ENCODE measurements at regions not wholly inside any gene's neighbourhood (a gene's known extent, or its start where the extent isn't known, plus 50 kb on each side); places are given as distances from the start of the nearest gene placed in this dataset.

DNA sequence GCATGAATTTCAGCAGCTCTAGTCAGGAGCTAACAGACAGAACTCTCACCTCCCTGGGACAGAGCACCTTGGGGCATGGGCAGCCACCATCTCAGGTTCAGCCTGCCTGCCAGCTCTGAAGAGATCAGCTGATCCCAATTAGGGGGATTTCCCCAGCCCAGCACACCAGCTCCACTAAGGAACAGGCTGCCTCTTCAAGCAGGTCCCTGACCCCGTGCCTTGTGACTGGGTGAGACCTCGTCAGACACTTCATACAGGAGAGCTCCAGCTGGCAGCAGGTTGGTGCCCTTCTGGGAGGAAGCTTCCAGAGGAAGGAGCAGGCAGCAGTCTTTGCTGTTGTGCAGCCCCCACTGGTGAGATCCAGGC is 84.5 kb upstream of the UFM1 start (continued):
- TF ChIP-seq JUNB (IDR thresholded peaks at IDR 0.05; ENCODE audit: unreplicated experiment): no peak

DNA sequence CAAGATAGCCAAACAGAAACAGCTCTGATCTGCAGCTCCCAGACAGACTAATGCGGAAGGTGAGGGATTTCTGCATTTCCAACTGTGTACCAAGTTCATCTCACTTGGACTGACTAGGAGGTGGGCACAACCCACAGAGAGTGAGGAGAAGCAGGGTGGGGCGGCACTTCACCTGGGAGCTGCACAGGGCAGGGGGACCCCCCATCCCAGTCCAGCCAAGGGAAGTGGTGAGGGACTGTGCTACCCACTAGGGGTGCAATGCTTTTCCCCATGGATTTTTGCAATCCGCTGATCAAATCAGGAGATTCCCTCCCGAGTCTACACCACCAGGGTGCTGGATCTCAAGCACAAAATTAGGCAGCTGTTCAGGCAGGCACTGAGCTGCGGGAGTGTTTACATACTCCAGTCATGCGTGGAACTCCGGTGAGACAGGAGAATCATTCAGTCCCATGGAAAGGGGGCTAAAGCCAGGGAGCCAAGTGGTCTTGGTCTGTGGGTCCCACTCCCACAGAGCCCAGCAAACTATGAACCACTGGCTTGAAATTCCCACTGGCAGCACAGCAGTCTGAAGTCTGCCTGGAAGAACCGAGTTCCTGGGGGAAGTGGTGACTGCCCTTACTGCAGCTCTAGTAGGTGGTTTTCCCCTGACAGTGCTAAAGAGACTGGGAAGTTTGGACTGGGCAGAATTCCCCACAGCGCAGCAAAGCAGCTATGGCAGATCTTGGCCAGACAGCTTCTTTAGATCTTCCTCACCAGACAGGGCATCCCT is 85.1 kb upstream of the UFM1 start:
- Histone ChIP-seq H3K79me2 (replicated peaks; ENCODE audit: insufficient read depth) (no peaks in the 10 kb centered on the region), H3K4me2 (no peak overlapping the region), H2AFZ (peak overlapping the region; percentile 69), H3K27ac (ENCODE audit: low read depth) (no peak overlapping the region), H4K20me1 (replicated peaks; ENCODE audit: insufficient read depth) (no peaks in the 10 kb centered on the region), H3K36me3 (ENCODE audit: insufficient read depth) (no peaks in the 10 kb centered on the region), H3K4me1 (ENCODE audit: insufficient read depth) (no peaks in the 10 kb centered on the region), H3F3A (replicated peaks; ENCODE audit: low read depth) (no peaks in the 10 kb centered on the region), H3K9me2 (ENCODE audit: insufficient read depth) (0 out of 2 replicates have a peak, but pooled peaks cover 8% of the 10 kb centered on the region), H3K4me3 (no peak overlapping the region), H3K27me3 (ENCODE audit: insufficient read depth) (no peaks in the 10 kb centered on the region)
- Mint-ChIP-seq H3K4me3 (no peak overlapping the region), H3K4me1 (peaks cover 3% of the 10 kb centered on the region; the same call in 1 of the 3 replicates), H3K9me3 (no peaks in the 10 kb centered on the region; the same call in 2 of the 3 replicates), H3K36me3 (ENCODE audit: low read depth) (no peaks in the 10 kb centered on the region), H3K27ac (no peak overlapping the region), H3K27me3 (ENCODE audit: insufficient read depth, low read depth, poor library complexity) (peaks cover 3% of the 10 kb centered on the region)
- ATAC-seq: peak; percentile 28; the same call in 2 of the 3 replicates
- no peak for DNase-seq (ENCODE audit: low spot score)
- no peak for TF ChIP-seq ZNF114 (CRISPR knock-in tag; IDR thresholded peaks at IDR 0.05)
- TF ChIP-seq, protein P1, sequence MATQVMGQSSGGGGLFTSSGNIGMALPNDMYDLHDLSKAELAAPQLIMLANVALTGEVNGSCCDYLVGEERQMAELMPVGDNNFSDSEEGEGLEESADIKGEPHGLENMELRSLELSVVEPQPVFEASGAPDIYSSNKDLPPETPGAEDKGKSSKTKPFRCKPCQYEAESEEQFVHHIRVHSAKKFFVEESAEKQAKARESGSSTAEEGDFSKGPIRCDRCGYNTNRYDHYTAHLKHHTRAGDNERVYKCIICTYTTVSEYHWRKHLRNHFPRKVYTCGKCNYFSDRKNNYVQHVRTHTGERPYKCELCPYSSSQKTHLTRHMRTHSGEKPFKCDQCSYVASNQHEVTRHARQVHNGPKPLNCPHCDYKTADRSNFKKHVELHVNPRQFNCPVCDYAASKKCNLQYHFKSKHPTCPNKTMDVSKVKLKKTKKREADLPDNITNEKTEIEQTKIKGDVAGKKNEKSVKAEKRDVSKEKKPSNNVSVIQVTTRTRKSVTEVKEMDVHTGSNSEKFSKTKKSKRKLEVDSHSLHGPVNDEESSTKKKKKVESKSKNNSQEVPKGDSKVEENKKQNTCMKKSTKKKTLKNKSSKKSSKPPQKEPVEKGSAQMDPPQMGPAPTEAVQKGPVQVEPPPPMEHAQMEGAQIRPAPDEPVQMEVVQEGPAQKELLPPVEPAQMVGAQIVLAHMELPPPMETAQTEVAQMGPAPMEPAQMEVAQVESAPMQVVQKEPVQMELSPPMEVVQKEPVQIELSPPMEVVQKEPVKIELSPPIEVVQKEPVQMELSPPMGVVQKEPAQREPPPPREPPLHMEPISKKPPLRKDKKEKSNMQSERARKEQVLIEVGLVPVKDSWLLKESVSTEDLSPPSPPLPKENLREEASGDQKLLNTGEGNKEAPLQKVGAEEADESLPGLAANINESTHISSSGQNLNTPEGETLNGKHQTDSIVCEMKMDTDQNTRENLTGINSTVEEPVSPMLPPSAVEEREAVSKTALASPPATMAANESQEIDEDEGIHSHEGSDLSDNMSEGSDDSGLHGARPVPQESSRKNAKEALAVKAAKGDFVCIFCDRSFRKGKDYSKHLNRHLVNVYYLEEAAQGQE (IDR thresholded peaks at IDR 0.05; ENCODE audit: unreplicated experiment): no peak
- TF ChIP-seq STAT1 (IDR thresholded peaks at IDR 0.05; ENCODE audit: unreplicated experiment): no peak
- TF ChIP-seq POLR2AphosphoS5 (IDR thresholded peaks at IDR 0.05; ENCODE audit: low read depth): no peak
- no peak for TF ChIP-seq ZNF331 (CRISPR knock-in tag; IDR thresholded peaks at IDR 0.05; ENCODE audit: low read depth)

DNA sequence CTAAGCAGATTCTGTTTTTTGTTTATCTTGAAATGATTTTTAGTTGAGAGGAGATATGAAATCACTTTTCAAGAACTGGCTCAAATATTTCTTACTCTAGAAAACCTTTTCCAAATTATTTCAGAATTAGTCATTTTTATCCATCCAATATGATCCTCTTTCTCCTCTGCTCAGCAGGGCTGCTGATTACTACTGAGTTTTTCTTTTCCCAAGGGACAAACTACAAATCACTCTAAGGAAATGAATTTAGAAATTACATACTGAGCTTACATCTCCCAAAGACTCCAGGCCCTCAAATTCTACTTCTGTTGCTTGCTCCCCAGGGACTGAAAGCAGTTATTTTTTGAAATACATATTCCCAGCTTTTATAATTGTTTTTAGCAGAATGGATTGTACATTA is 87.4 kb upstream of the UFM1 start:
- Histone ChIP-seq H3K4me1 (ENCODE audit: insufficient read depth) (no peaks in the 10 kb centered on the region), H4K20me1 (replicated peaks; ENCODE audit: insufficient read depth) (no peaks in the 10 kb centered on the region), H2AFZ (no peak overlapping the region), H3K4me2 (no peak overlapping the region), H3K27me3 (ENCODE audit: insufficient read depth) (no peaks in the 10 kb centered on the region), H3K4me3 (no peak overlapping the region), H3K79me2 (replicated peaks; ENCODE audit: insufficient read depth) (no peaks in the 10 kb centered on the region), H3K9me2 (ENCODE audit: insufficient read depth) (0 out of 2 replicates have a peak, but pooled peaks cover 8% of the 10 kb centered on the region), H3K36me3 (ENCODE audit: insufficient read depth) (no peaks in the 10 kb centered on the region), H3K27ac (ENCODE audit: low read depth) (no peak overlapping the region), H3F3A (replicated peaks; ENCODE audit: low read depth) (no peaks in the 10 kb centered on the region)
- peaks cover 3% of the 10 kb centered on the region for H3K27me3 Mint-ChIP-seq (ENCODE audit: insufficient read depth, low read depth, poor library complexity)
- no peak overlapping the region for H3K27ac Mint-ChIP-seq
- no peaks in the 10 kb centered on the region for H3K36me3 Mint-ChIP-seq (ENCODE audit: low read depth)
- no peaks in the 10 kb centered on the region for H3K9me3 Mint-ChIP-seq
- H3K4me3 Mint-ChIP-seq: no peak overlapping the region
- ATAC-seq: no peak
- TF ChIP-seq STAT1 (IDR thresholded peaks at IDR 0.05; ENCODE audit: unreplicated experiment): no peak
- TF ChIP-seq, protein P2, sequence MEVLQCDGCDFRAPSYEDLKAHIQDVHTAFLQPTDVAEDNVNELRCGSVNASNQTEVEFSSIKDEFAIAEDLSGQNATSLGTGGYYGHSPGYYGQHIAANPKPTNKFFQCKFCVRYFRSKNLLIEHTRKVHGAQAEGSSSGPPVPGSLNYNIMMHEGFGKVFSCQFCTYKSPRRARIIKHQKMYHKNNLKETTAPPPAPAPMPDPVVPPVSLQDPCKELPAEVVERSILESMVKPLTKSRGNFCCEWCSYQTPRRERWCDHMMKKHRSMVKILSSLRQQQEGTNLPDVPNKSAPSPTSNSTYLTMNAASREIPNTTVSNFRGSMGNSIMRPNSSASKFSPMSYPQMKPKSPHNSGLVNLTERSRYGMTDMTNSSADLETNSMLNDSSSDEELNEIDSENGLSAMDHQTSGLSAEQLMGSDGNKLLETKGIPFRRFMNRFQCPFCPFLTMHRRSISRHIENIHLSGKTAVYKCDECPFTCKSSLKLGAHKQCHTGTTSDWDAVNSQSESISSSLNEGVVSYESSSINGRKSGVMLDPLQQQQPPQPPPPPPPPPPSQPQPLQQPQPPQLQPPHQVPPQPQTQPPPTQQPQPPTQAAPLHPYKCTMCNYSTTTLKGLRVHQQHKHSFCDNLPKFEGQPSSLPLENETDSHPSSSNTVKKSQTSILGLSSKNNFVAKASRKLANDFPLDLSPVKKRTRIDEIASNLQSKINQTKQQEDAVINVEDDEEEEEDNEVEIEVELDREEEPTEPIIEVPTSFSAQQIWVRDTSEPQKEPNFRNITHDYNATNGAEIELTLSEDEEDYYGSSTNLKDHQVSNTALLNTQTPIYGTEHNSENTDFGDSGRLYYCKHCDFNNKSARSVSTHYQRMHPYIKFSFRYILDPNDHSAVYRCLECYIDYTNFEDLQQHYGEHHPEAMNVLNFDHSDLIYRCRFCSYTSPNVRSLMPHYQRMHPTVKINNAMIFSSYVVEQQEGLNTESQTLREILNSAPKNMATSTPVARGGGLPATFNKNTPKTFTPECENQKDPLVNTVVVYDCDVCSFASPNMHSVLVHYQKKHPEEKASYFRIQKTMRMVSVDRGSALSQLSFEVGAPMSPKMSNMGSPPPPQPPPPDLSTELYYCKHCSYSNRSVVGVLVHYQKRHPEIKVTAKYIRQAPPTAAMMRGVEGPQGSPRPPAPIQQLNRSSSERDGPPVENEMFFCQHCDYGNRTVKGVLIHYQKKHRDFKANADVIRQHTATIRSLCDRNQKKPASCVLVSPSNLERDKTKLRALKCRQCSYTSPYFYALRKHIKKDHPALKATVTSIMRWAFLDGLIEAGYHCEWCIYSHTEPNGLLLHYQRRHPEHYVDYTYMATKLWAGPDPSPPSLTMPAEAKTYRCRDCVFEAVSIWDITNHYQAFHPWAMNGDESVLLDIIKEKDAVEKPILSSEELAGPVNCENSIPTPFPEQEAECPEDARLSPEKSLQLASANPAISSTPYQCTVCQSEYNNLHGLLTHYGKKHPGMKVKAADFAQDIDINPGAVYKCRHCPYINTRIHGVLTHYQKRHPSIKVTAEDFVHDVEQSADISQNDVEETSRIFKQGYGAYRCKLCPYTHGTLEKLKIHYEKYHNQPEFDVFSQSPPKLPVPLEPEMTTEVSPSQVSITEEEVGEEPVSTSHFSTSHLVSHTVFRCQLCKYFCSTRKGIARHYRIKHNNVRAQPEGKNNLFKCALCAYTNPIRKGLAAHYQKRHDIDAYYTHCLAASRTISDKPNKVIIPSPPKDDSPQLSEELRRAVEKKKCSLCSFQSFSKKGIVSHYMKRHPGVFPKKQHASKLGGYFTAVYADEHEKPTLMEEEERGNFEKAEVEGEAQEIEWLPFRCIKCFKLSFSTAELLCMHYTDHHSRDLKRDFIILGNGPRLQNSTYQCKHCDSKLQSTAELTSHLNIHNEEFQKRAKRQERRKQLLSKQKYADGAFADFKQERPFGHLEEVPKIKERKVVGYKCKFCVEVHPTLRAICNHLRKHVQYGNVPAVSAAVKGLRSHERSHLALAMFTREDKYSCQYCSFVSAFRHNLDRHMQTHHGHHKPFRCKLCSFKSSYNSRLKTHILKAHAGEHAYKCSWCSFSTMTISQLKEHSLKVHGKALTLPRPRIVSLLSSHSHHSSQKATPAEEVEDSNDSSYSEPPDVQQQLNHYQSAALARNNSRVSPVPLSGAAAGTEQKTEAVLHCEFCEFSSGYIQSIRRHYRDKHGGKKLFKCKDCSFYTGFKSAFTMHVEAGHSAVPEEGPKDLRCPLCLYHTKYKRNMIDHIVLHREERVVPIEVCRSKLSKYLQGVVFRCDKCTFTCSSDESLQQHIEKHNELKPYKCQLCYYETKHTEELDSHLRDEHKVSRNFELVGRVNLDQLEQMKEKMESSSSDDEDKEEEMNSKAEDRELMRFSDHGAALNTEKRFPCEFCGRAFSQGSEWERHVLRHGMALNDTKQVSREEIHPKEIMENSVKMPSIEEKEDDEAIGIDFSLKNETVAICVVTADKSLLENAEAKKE (CRISPR knock-in tag; IDR thresholded peaks at IDR 0.05): no peak
- no peak for DNase-seq (ENCODE audit: low spot score)
- peaks cover 3% of the 10 kb centered on the region; the same call in 1 of the 3 replicates for H3K4me1 Mint-ChIP-seq
